A673 (cell line): ENCODE measurements at regions not wholly inside any gene's neighbourhood (a gene's known extent, or its start where the extent isn't known, plus 50 kb on each side); places are given as distances from the start of the nearest gene placed in this dataset.

Experiments used
- BruUV-seq: library from RNA; stranded (reverse); fragments of 400-500 nt; replicated peaks from 2 replicates; lab custom pipeline; 2021; lab: Mats Ljungman, UMichigan
- CTCF ChIA-PET: fragments of 300-600 bp; sonication (Branson Sonifier 250); formaldehyde crosslinking; loops from one replicate; lab custom pipeline; 2022; ENCODE audit warnings: antibody characterized with exemption; lab: Charles Lee
- POLR2A ChIA-PET: fragments of 300-600 bp; sonication (Branson Sonifier 250); formaldehyde crosslinking; loops from one replicate; lab custom pipeline; 2022; ENCODE audit warnings: antibody characterized with exemption; ENCODE audit not compliant: low non-redundant PET; lab: Charles Lee
- DNase-seq: peaks from one replicate; pipeline ENCODE4 v3.0.0-alpha.2; 2015; ENCODE audit warnings: low spot score
- H3K27ac ChIP-seq: fragments of 200-600 bp; sonication (generic); 2 replicates; pipeline ENCODE4 v1.5.1; 2016; ENCODE audit warnings: mixed run types, low read depth, mild to moderate bottlenecking, mixed read lengths, antibody characterized with exemption, low read length; ENCODE audit not compliant: poor library complexity, severe bottlenecking
- H3K27me3 ChIP-seq: fragments of 200-600 bp; sonication (generic); replicated peaks from 2 replicates; pipeline ENCODE4 v1.6.1; 2017; ENCODE audit warnings: mixed run types, low read depth, mild to moderate bottlenecking, mixed read lengths, antibody characterized with exemption, low read length; ENCODE audit not compliant: insufficient read depth, poor library complexity
- H3K36me3 ChIP-seq: fragments of 200-600 bp; sonication (generic); 2 replicates; pipeline ENCODE4 v1.6.1; 2016; ENCODE audit warnings: mixed run types, mild to moderate bottlenecking, mixed read lengths, antibody characterized with exemption, low read length; ENCODE audit not compliant: insufficient read depth, poor library complexity, severe bottlenecking
- H3K4me1 ChIP-seq: fragments of 200-600 bp; sonication (generic); 2 replicates; pipeline ENCODE4 v1.6.1; 2017; ENCODE audit warnings: mixed run types, mild to moderate bottlenecking, mixed read lengths, antibody characterized with exemption, low read length; ENCODE audit not compliant: insufficient read depth, poor library complexity, severe bottlenecking
- H3K4me3 ChIP-seq: fragments of 200-600 bp; sonication (generic); 2 replicates; pipeline ENCODE4 v1.5.1; 2016; ENCODE audit warnings: low read depth, mixed run types, mild to moderate bottlenecking, mixed read lengths, low read length; ENCODE audit not compliant: poor library complexity, severe bottlenecking
- H3K9me3 ChIP-seq: fragments of 200-600 bp; sonication (generic); 2 replicates; pipeline ENCODE4 v1.6.1; 2016; ENCODE audit warnings: mixed run types, low read depth, mild to moderate bottlenecking, mixed read lengths, antibody characterized with exemption, low read length; ENCODE audit not compliant: poor library complexity, severe bottlenecking
- CTCF ChIP-seq: fragments of 300-800, 200-600 bp; sonication (generic); conservative IDR thresholded peaks from 2 replicates; pipeline ENCODE4 v1.5.1; 2017; ENCODE audit warnings: low read depth, mild to moderate bottlenecking, antibody characterized with exemption, low read length, moderate library complexity, mixed read lengths
- EZH2 ChIP-seq: fragments of 200-600 bp; sonication (generic); IDR thresholded peaks from 2 replicates; pipeline ENCODE4 v1.6.1; 2017; ENCODE audit warnings: borderline replicate concordance, low read depth, mild to moderate bottlenecking, mixed read lengths, antibody characterized with exemption, low read length; ENCODE audit not compliant: poor library complexity, severe bottlenecking
- intact Hi-C: fragments of 100-400 bp; cut with micrococcal nuclease; formaldehyde crosslinking; loops from one replicate; pipeline ENCODE4 v1.10.0; 2022; ENCODE audit not compliant: unreplicated experiment

GRCh38 chr7:110209884-110210283 lies 881.0 kb upstream of the LRRN3 start:
- no peaks in the 10 kb centered on the region for H3K27me3 ChIP-seq
- H3K4me3 ChIP-seq, result no peak overlapping the region
- H3K36me3 ChIP-seq, result no peaks in the 10 kb centered on the region
- peaks cover 6% of the 10 kb centered on the region for H3K4me1 ChIP-seq
- no peak overlapping the region for H3K27ac ChIP-seq
- H3K9me3 ChIP-seq, result no peaks in the 10 kb centered on the region
- POLR2A ChIA-PET, result no interaction called here
- TF ChIP-seq EZH2, result no peak
- TF ChIP-seq CTCF, result no peak
- no TSS peak for BruUV-seq
- CTCF ChIA-PET, result no interaction called here
- intact Hi-C loops, result no loop called here
- DNase-seq, result no peak

GRCh38 chr7:110210941-110211608 lies 879.9 kb upstream of the LRRN3 start:
- TF ChIP-seq EZH2 (no peak), CTCF (no peak)
- Histone ChIP-seq H3K9me3 (no peaks in the 10 kb centered on the region), H3K27me3 (no peaks in the 10 kb centered on the region), H3K4me1 (peaks cover under 1% of the 10 kb centered on the region), H3K4me3 (no peak overlapping the region), H3K27ac (no peak overlapping the region), H3K36me3 (no peaks in the 10 kb centered on the region)
- intact Hi-C loops, result no loop called here
- no TSS peak for BruUV-seq
- POLR2A ChIA-PET, result no interaction called here
- DNase-seq, result no peak
- CTCF ChIA-PET, result no interaction called here

DNA sequence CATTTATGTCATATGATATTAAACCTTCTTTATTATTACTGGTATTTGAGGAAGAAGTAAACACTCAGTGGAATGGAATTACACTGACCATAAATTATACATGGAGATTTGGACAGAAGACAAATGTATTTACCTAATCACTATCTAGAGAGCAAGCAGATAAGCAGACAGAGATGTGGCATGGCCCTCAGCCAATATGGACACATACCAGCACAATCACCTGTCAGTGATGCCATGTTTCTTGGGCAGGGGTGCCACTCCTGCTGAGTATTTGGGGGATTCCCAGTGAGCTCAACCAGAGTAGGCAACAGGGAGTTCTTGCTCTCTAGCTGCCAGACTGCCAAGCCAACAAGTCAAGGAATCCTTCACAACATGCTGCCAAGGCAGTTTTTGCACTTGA lies 866.3 kb upstream of the LRRN3 start:
- Histone ChIP-seq H3K9me3 (no peaks in the 10 kb centered on the region), H3K27ac (no peak overlapping the region), H3K4me1 (no peaks in the 10 kb centered on the region), H3K36me3 (no peaks in the 10 kb centered on the region), H3K27me3 (no peaks in the 10 kb centered on the region), H3K4me3 (no peak overlapping the region)
- ChIA-PET CTCF (no interaction called here), POLR2A (no interaction called here)
- intact Hi-C loops, result no loop called here
- no peak for TF ChIP-seq CTCF
- no peak for TF ChIP-seq EZH2
- no peak for DNase-seq
- BruUV-seq, result no TSS peak
